ENCODE measurements at regions not wholly inside any gene's neighbourhood (a gene's known extent, or its start where the extent isn't known, plus 50 kb on each side); places are given as distances from the start of the nearest gene placed in this dataset.
"Not testable (repeated sequence)": the region's sequence is repeated elsewhere in the genome, so short reads cannot be mapped to it uniquely, and the experiment has no call there.

- H3K4me3 ChIP-seq (ENCODE audit: extremely low read depth, insufficient read depth, low read length, poor library complexity, severe bottlenecking) = no peak overlapping the region
- no peak overlapping the region for H3K27ac ChIP-seq (ENCODE audit: low read depth, low read length, severe bottlenecking)
- H3K4me1 ChIP-seq (ENCODE audit: control insufficient read depth, insufficient read depth, low read length, poor library complexity, severe bottlenecking) = no peaks in the 10 kb centered on the region
- H3K9me3 ChIP-seq (ENCODE audit: control insufficient read depth, low read length) = no peaks in the 10 kb centered on the region
- WGBS, 2 experiments (ENCODE audit: insufficient coverage in 2 of 2) = no CpG with 5 or more reads among the region's 1 CpG
- no peaks in the 10 kb centered on the region for H3K36me3 ChIP-seq (ENCODE audit: control insufficient read depth, insufficient read depth, low read length)
These were observed 333.6 kb downstream of the GPD2 start for GRCh38 chr2:156769802-156770201.

GRCh38 chr2:156778916-156779315 lies 342.7 kb downstream of the GPD2 start:
- 80 to 100% methylated on average over 1 of the region's 3 CpGs for WGBS, 2 experiments (ENCODE audit: insufficient coverage in 2 of 2)
- no peak overlapping the region for H3K27ac ChIP-seq (ENCODE audit: low read depth, low read length, severe bottlenecking)
- no peak overlapping the region for H3K4me3 ChIP-seq (ENCODE audit: extremely low read depth, insufficient read depth, low read length, poor library complexity, severe bottlenecking)
- no peaks in the 10 kb centered on the region for H3K4me1 ChIP-seq (ENCODE audit: control insufficient read depth, insufficient read depth, low read length, poor library complexity, severe bottlenecking)
- no peaks in the 10 kb centered on the region for H3K36me3 ChIP-seq (ENCODE audit: control insufficient read depth, insufficient read depth, low read length)
- H3K9me3 ChIP-seq (ENCODE audit: control insufficient read depth, low read length) = no peaks in the 10 kb centered on the region

GRCh38 chr2:156779416-156780120 lies 343.4 kb downstream of the GPD2 start:
- no peaks in the 10 kb centered on the region for H3K9me3 ChIP-seq (ENCODE audit: control insufficient read depth, low read length)
- H3K27ac ChIP-seq (ENCODE audit: low read depth, low read length, severe bottlenecking) = no peak overlapping the region
- no CpG with 5 or more reads among the region's 2 CpGs for WGBS, 2 experiments (ENCODE audit: insufficient coverage in 2 of 2)
- H3K4me1 ChIP-seq (ENCODE audit: control insufficient read depth, insufficient read depth, low read length, poor library complexity, severe bottlenecking) = no peaks in the 10 kb centered on the region
- no peak overlapping the region for H3K4me3 ChIP-seq (ENCODE audit: extremely low read depth, insufficient read depth, low read length, poor library complexity, severe bottlenecking)
- no peaks in the 10 kb centered on the region for H3K36me3 ChIP-seq (ENCODE audit: control insufficient read depth, insufficient read depth, low read length)

- not testable (repeated sequence) for H3K9me3 ChIP-seq (ENCODE audit: control insufficient read depth, low read length); H3K4me1 ChIP-seq (ENCODE audit: control insufficient read depth, insufficient read depth, low read length, poor library complexity, severe bottlenecking); H3K36me3 ChIP-seq (ENCODE audit: control insufficient read depth, insufficient read depth, low read length); H3K27ac ChIP-seq (ENCODE audit: low read depth, low read length, severe bottlenecking); H3K4me3 ChIP-seq (ENCODE audit: extremely low read depth, insufficient read depth, low read length, poor library complexity, severe bottlenecking)
- WGBS, 2 experiments (ENCODE audit: insufficient coverage in 2 of 2) = 83% methylated on average over 1 of the region's 2 CpGs; no CpG with 5 or more reads in 1 of the 2 experiments
These were observed 345.5 kb downstream of the GPD2 start for GRCh38 chr2:156781677-156782076.

GRCh38 chr2:156784020-156784701 lies 348.0 kb downstream of the GPD2 start:
- Histone ChIP-seq H3K4me3 (ENCODE audit: extremely low read depth, insufficient read depth, low read length, poor library complexity, severe bottlenecking) (no peak overlapping the region), H3K9me3 (ENCODE audit: control insufficient read depth, low read length) (no peaks in the 10 kb centered on the region), H3K27ac (ENCODE audit: low read depth, low read length, severe bottlenecking) (no peak overlapping the region), H3K36me3 (ENCODE audit: control insufficient read depth, insufficient read depth, low read length) (no peaks in the 10 kb centered on the region), H3K4me1 (ENCODE audit: control insufficient read depth, insufficient read depth, low read length, poor library complexity, severe bottlenecking) (no peaks in the 10 kb centered on the region)
- 83% methylated on average over 1 of the region's 6 CpGs for WGBS, 2 experiments (ENCODE audit: insufficient coverage in 2 of 2)

GRCh38 chr2:156787517-156787916 lies 351.3 kb downstream of the GPD2 start:
- WGBS, 2 experiments (ENCODE audit: insufficient coverage in 2 of 2) = 100% methylated on average over 1 of the region's 2 CpGs; no CpG with 5 or more reads in 1 of the 2 experiments
- Histone ChIP-seq H3K36me3 (ENCODE audit: control insufficient read depth, insufficient read depth, low read length) (no peaks in the 10 kb centered on the region), H3K27ac (ENCODE audit: low read depth, low read length, severe bottlenecking) (no peak overlapping the region), H3K4me3 (ENCODE audit: extremely low read depth, insufficient read depth, low read length, poor library complexity, severe bottlenecking) (no peak overlapping the region), H3K9me3 (ENCODE audit: control insufficient read depth, low read length) (no peaks in the 10 kb centered on the region), H3K4me1 (ENCODE audit: control insufficient read depth, insufficient read depth, low read length, poor library complexity, severe bottlenecking) (no peaks in the 10 kb centered on the region)

GRCh38 chr2:156790343-156791037 lies 354.3 kb downstream of the GPD2 start:
- Histone ChIP-seq H3K4me3 (ENCODE audit: extremely low read depth, insufficient read depth, low read length, poor library complexity, severe bottlenecking) (no peak overlapping the region), H3K36me3 (ENCODE audit: control insufficient read depth, insufficient read depth, low read length) (no peaks in the 10 kb centered on the region), H3K27ac (ENCODE audit: low read depth, low read length, severe bottlenecking) (no peak overlapping the region), H3K4me1 (ENCODE audit: control insufficient read depth, insufficient read depth, low read length, poor library complexity, severe bottlenecking) (no peaks in the 10 kb centered on the region), H3K9me3 (ENCODE audit: control insufficient read depth, low read length) (no peaks in the 10 kb centered on the region)
- WGBS, 2 experiments (ENCODE audit: insufficient coverage in 2 of 2) = 86 to 90% methylated on average over 1 of the region's 3 CpGs

GRCh38 chr2:156792242-156792840 lies 356.2 kb downstream of the GPD2 start:
- H3K27ac ChIP-seq (ENCODE audit: low read depth, low read length, severe bottlenecking) = no peak overlapping the region
- 96 to 100% methylated on average over 6 to 8 of the region's 9 CpGs for WGBS, 2 experiments (ENCODE audit: insufficient coverage in 2 of 2)
- no peaks in the 10 kb centered on the region for H3K9me3 ChIP-seq (ENCODE audit: control insufficient read depth, low read length)

GRCh38 chr2:156797832-156798231 lies 361.7 kb downstream of the GPD2 start:
- no CpG with 5 or more reads among the region's 2 CpGs for WGBS, 2 experiments (ENCODE audit: insufficient coverage in 2 of 2)
- no peaks in the 10 kb centered on the region for H3K4me1 ChIP-seq (ENCODE audit: control insufficient read depth, insufficient read depth, low read length, poor library complexity, severe bottlenecking)
- H3K9me3 ChIP-seq (ENCODE audit: control insufficient read depth, low read length) = no peaks in the 10 kb centered on the region

More at GRCh38 chr2:156792242-156792840, 356.2 kb downstream of the GPD2 start:
- H3K4me1 ChIP-seq (ENCODE audit: control insufficient read depth, insufficient read depth, low read length, poor library complexity, severe bottlenecking) = no peaks in the 10 kb centered on the region
- H3K4me3 ChIP-seq (ENCODE audit: extremely low read depth, insufficient read depth, low read length, poor library complexity, severe bottlenecking) = no peak overlapping the region
- H3K36me3 ChIP-seq (ENCODE audit: control insufficient read depth, insufficient read depth, low read length) = no peaks in the 10 kb centered on the region

GRCh38 chr2:156800065-156800653 lies 364.0 kb downstream of the GPD2 start:
- 0% methylated on average over 2 of the region's 3 CpGs; no CpG with 5 or more reads in 1 of the 2 experiments for WGBS, 2 experiments (ENCODE audit: insufficient coverage in 2 of 2)
- H3K36me3 ChIP-seq (ENCODE audit: control insufficient read depth, insufficient read depth, low read length) = no peaks in the 10 kb centered on the region
- no peak overlapping the region for H3K27ac ChIP-seq (ENCODE audit: low read depth, low read length, severe bottlenecking)
- H3K4me3 ChIP-seq (ENCODE audit: extremely low read depth, insufficient read depth, low read length, poor library complexity, severe bottlenecking) = no peak overlapping the region
- H3K4me1 ChIP-seq (ENCODE audit: control insufficient read depth, insufficient read depth, low read length, poor library complexity, severe bottlenecking) = no peaks in the 10 kb centered on the region
- H3K9me3 ChIP-seq (ENCODE audit: control insufficient read depth, low read length) = no peaks in the 10 kb centered on the region

More at GRCh38 chr2:156797832-156798231, 361.7 kb downstream of the GPD2 start:
- Histone ChIP-seq H3K27ac (ENCODE audit: low read depth, low read length, severe bottlenecking) (no peak overlapping the region), H3K4me3 (ENCODE audit: extremely low read depth, insufficient read depth, low read length, poor library complexity, severe bottlenecking) (no peak overlapping the region), H3K36me3 (ENCODE audit: control insufficient read depth, insufficient read depth, low read length) (no peaks in the 10 kb centered on the region)

All from mesodermal cell (in vitro differentiated cells).